IMR-90 (cell line): ENCODE measurements at regions not wholly inside any gene's neighbourhood (a gene's known extent, or its start where the extent isn't known, plus 50 kb on each side); places are given as distances from the start of the nearest gene placed in this dataset.

Source experiments
- ATAC-seq: fragments of 200-7000 bp; cut with Tn5 transposase; 2 replicates; pipeline ENCODE4 v1.9.1; 2020; ENCODE audit warnings: low read depth, mild to moderate bottlenecking, moderate library complexity
- BruUV-seq: library from RNA; stranded (reverse); fragments of 400-500 nt; replicated peaks from 2 replicates; lab custom pipeline; 2021; lab: Mats Ljungman, UMichigan
- CTCF ChIA-PET: fragments of 300-600 bp; formaldehyde crosslinking; extraction: SDS; loops from one replicate; lab custom pipeline; 2021; ENCODE audit warnings: antibody characterized with exemption; lab: Yijun Ruan, JAX
- POLR2A ChIA-PET: fragments of 300-600 bp; sonication (Branson Sonifier 250); formaldehyde crosslinking; loops from one replicate; lab custom pipeline; 2022; ENCODE audit warnings: antibody characterized with exemption; ENCODE audit not compliant: unreplicated experiment; lab: Charles Lee
- DNase-seq: peaks from one replicate; pipeline ENCODE4 v3.0.0; 2013
- H2AFZ ChIP-seq: replicated peaks from 2 replicates; pipeline ENCODE3; 2013; ENCODE audit warnings: low read length, mild to moderate bottlenecking; ENCODE audit not compliant: poor library complexity
- H2AK5ac ChIP-seq: 2 replicates; pipeline ENCODE4 v1.6.1; 2013; ENCODE audit warnings: low read depth, low read length, inconsistent platforms
- H2AK9ac ChIP-seq: replicated peaks from 2 replicates; pipeline ENCODE3; 2013; ENCODE audit warnings: mild to moderate bottlenecking, low read depth, low read length, moderate library complexity; ENCODE audit not compliant: poor library complexity
- H2BK120ac ChIP-seq: 2 replicates; pipeline ENCODE4 v1.6.1; 2013; ENCODE audit warnings: low read depth, low read length, inconsistent platforms
- H2BK15ac ChIP-seq: 3 replicates; pipeline ENCODE4 v1.6.1; 2013; ENCODE audit warnings: low read depth, low read length, inconsistent platforms
- H2BK20ac ChIP-seq: 2 replicates; pipeline ENCODE4 v1.6.1; 2013; ENCODE audit warnings: low read depth, mild to moderate bottlenecking, inconsistent platforms, low read length, moderate library complexity
- H2BK5ac ChIP-seq: 2 replicates; pipeline ENCODE4 v1.6.1; 2013; ENCODE audit warnings: mild to moderate bottlenecking, low read depth, low read length, inconsistent platforms; ENCODE audit not compliant: poor library complexity, severe bottlenecking
- H3K14ac ChIP-seq: replicated peaks from 2 replicates; pipeline ENCODE4 v1.6.1; 2013; ENCODE audit warnings: low read depth, low read length, inconsistent platforms
- H3K18ac ChIP-seq: 2 replicates; pipeline ENCODE4 v1.6.1; 2013; ENCODE audit warnings: low read depth, low read length, control low read depth
- H3K23ac ChIP-seq: 2 replicates; pipeline ENCODE4 v1.6.1; 2013; ENCODE audit warnings: low read depth, low read length, inconsistent platforms
- H3K27ac ChIP-seq: 2 replicates; pipeline ENCODE4 v1.5.1; 2013; ENCODE audit warnings: mild to moderate bottlenecking, control low read depth, low read length; ENCODE audit not compliant: insufficient read depth
- H3K27me3 ChIP-seq: 2 replicates; pipeline ENCODE4 v1.6.1; 2013; ENCODE audit warnings: low read length; ENCODE audit not compliant: control insufficient read depth, insufficient read depth
- H3K36me3 ChIP-seq: 2 replicates; pipeline ENCODE4 v1.6.1; 2013; ENCODE audit warnings: low read length, mixed read lengths; ENCODE audit not compliant: control insufficient read depth, insufficient read depth
- H3K4ac ChIP-seq: 2 replicates; pipeline ENCODE4 v1.6.1; 2013; ENCODE audit warnings: low read depth, low read length, inconsistent platforms
- H3K4me1 ChIP-seq: 2 replicates; pipeline ENCODE4 v1.6.1; 2013; ENCODE audit warnings: low read length, mixed read lengths; ENCODE audit not compliant: control insufficient read depth, insufficient read depth
- H3K4me2 ChIP-seq: 2 replicates; pipeline ENCODE4 v1.6.1; 2013; ENCODE audit warnings: low read depth, mild to moderate bottlenecking, control low read depth, low read length, moderate library complexity
- H3K4me3 ChIP-seq: 2 replicates; pipeline ENCODE4 v1.5.1; 2013; ENCODE audit warnings: low read depth, mild to moderate bottlenecking, control low read depth, low read length, moderate library complexity; ENCODE audit not compliant: insufficient read depth
- H3K56ac ChIP-seq: 2 replicates; pipeline ENCODE4 v1.6.1; 2013; ENCODE audit warnings: low read length, inconsistent platforms; ENCODE audit not compliant: insufficient read depth; ENCODE audit errors: extremely low read depth
- H3K79me1 ChIP-seq, 2 experiments: 2 replicates each; pipeline ENCODE4 v1.6.1; 2013; ENCODE audit warnings: low read length in 2 of 2, inconsistent platforms in 1 of 2, low read depth in 1 of 2
- H3K9ac ChIP-seq: 2 replicates; pipeline ENCODE4 v1.6.1; 2013; ENCODE audit warnings: low read depth, low read length, control low read depth
- H3K9me1 ChIP-seq: 2 replicates; pipeline ENCODE4 v1.6.1; 2013; ENCODE audit warnings: low read length, inconsistent platforms; ENCODE audit not compliant: insufficient read depth
- H3K9me3 ChIP-seq: 2 replicates; pipeline ENCODE4 v1.6.1; 2013; ENCODE audit warnings: low read length; ENCODE audit not compliant: control insufficient read depth, insufficient read depth
- H4K20me1 ChIP-seq: 2 replicates; pipeline ENCODE4 v1.6.1; 2013; ENCODE audit warnings: low read length, inconsistent platforms; ENCODE audit not compliant: insufficient read depth
- H4K5ac ChIP-seq: 2 replicates; pipeline ENCODE4 v1.6.1; 2013; ENCODE audit warnings: mild to moderate bottlenecking, low read depth, low read length, control low read depth
- H4K8ac ChIP-seq, 2 experiments: 2 replicates each; pipeline ENCODE4 v1.6.1; 2013; ENCODE audit warnings: low read depth in 2 of 2, low read length in 2 of 2, control low read depth in 1 of 2, inconsistent platforms in 1 of 2
- H4K91ac ChIP-seq: 2 replicates; pipeline ENCODE4 v1.6.1; 2013; ENCODE audit warnings: low read depth, low read length, inconsistent platforms; ENCODE audit not compliant: insufficient read depth
- BHLHE40 ChIP-seq: fragments of 150-350 bp; IDR thresholded peaks from 2 replicates; pipeline ENCODE4 v1.6.1; 2016; ENCODE audit warnings: mild to moderate bottlenecking, low read depth, low read length
- CEBPB ChIP-seq: IDR thresholded peaks from 2 replicates; pipeline ENCODE4 v1.6.1; 2012; ENCODE audit warnings: low read depth, low read length, improper control_type of control experiment
- CHD1 ChIP-seq: IDR thresholded peaks from 2 replicates; pipeline ENCODE4 v1.6.1; 2012; ENCODE audit warnings: low read depth, low read length, improper control_type of control experiment
- ELK1 ChIP-seq: fragments of 150-350 bp; IDR thresholded peaks from 2 replicates; pipeline ENCODE4 v1.6.1; 2016; ENCODE audit warnings: low read depth, mild to moderate bottlenecking, low read length, moderate library complexity, borderline replicate concordance
- MAFK ChIP-seq: IDR thresholded peaks from 2 replicates; pipeline ENCODE4 v1.6.1; 2012; ENCODE audit warnings: low read depth, low read length, improper control_type of control experiment
- MAZ ChIP-seq: IDR thresholded peaks from 2 replicates; pipeline ENCODE4 v1.6.1; 2012; ENCODE audit warnings: low read depth, mild to moderate bottlenecking, low read length, improper control_type of control experiment, moderate library complexity, borderline replicate concordance
- NFE2L2 ChIP-seq: fragments of 150-350 bp; IDR thresholded peaks from 2 replicates; pipeline ENCODE4 v1.6.1; 2016; ENCODE audit warnings: low read depth, mild to moderate bottlenecking, low read length
- RAD21 ChIP-seq: IDR thresholded peaks from 2 replicates; pipeline ENCODE4 v1.6.1; 2012; ENCODE audit warnings: low read length, improper control_type of control experiment
- RCOR1 ChIP-seq: IDR thresholded peaks from 2 replicates; pipeline ENCODE4 v1.6.1; 2012; ENCODE audit warnings: mild to moderate bottlenecking, low read length, improper control_type of control experiment; ENCODE audit not compliant: insufficient replicate concordance
- RFX5 ChIP-seq: IDR thresholded peaks from 2 replicates; pipeline ENCODE4 v1.8.0; 2012; ENCODE audit warnings: low read depth, mild to moderate bottlenecking, low read length, moderate library complexity
- USF2 ChIP-seq: fragments of 150-350 bp; IDR thresholded peaks from 2 replicates; pipeline ENCODE4 v1.6.1; 2017; ENCODE audit warnings: mild to moderate bottlenecking, antibody characterized with exemption, low read length, low read depth
- WGBS, 2 experiments: methylation state at CpG; one replicate each; pipeline versions ENCODE4 v1.1.5 to v1.1.7; 2013; ENCODE audit warnings: missing lambda C conversion rate in 2 of 2; ENCODE audit not compliant: insufficient read length in 1 of 2; ENCODE audit errors: extremely low coverage in 2 of 2; 5-methylcytosine and 5-hydroxymethylcytosine counted together
- dilution Hi-C: fragments of 300-500 bp; cut with HindIII; formaldehyde crosslinking; loops from one replicate; pipeline ENCODE4 v1.14.3; 2018; ENCODE audit warnings: low sequenced_read_pairs; ENCODE audit not compliant: unreplicated experiment
- in situ Hi-C: fragments of 300-500 bp; cut with MboI; formaldehyde crosslinking; loops from 3 replicates; pipeline ENCODE4 v1.14.3; 2019; ENCODE audit warnings: low sequenced_read_pairs, inconsistent platforms, mixed read lengths
- intact Hi-C: fragments of 100-400 bp; cut with micrococcal nuclease; formaldehyde crosslinking; loops from 2 replicates; pipeline ENCODE4 v1.10.0; 2022

DNA sequence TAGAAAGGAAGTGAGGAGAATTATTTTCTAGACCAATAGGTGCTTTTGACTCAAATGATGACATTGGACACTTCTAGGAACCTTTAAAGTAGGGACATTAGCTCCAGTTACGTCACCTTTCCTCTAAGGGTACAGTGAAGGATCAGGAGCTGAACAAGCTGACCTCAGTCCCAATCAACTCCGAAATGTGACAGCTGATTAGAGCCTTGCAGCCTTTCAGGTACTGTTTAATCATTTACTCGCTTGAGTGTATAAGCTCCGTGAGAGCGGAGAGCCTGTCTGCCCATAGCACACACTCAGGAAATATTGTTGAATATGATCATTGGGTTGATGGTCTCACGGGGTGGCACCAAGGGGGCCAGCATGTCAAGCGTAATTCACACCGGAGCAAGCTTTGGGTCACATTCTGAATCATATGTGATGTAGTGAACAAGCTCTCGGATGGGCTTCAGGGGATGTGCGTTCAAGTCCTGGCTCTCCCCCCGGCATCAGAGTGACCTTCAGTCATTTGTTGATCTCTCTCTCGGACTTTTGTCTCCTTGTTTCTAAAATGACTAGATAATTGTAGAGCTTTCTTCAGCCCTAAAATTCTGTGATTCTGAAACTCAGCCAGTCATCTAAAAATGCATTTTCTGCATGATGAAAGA, 141.9 kb downstream of the ZIC5 start:
- no peak overlapping the region for H3K23ac ChIP-seq
- no peak overlapping the region for H4K5ac ChIP-seq
- H3K4me1 ChIP-seq: no peaks in the 10 kb centered on the region
- dilution Hi-C loops: no loop called here
- no peak overlapping the region for H2AK9ac ChIP-seq
- no peak overlapping the region for H3K4ac ChIP-seq
- H3K79me1 ChIP-seq: no peaks in the 10 kb centered on the region
- H3K9me3 ChIP-seq: no peaks in the 10 kb centered on the region
- no peaks in the 10 kb centered on the region for H4K20me1 ChIP-seq
- H3K56ac ChIP-seq: no peak overlapping the region
- DNase-seq (no peak), ATAC-seq (no peak)
- ChIA-PET POLR2A (no interaction called here), CTCF (no interaction called here)
- no peak overlapping the region for H3K9ac ChIP-seq
- intact Hi-C loops: no loop called here
- TF ChIP-seq RAD21 (no peak), MAFK (no peak), BHLHE40 (no peak), USF2 (no peak), NFE2L2 (no peak), RCOR1 (no peak), CEBPB (no peak), CHD1 (no peak), ELK1 (no peak), MAZ (no peak), RFX5 (no peak)
- H3K27ac ChIP-seq: no peak overlapping the region
- BruUV-seq: no TSS peak
- WGBS, 2 experiments: 72% methylated on average over 5 of the region's 12 CpGs; no CpG with 5 or more reads in 1 of the 2 experiments
- no peak overlapping the region for H3K4me2 ChIP-seq
- no peak overlapping the region for H3K4me3 ChIP-seq
- no peak overlapping the region for H2BK5ac ChIP-seq
- no peak overlapping the region for H2AFZ ChIP-seq
- in situ Hi-C loops: no loop called here
- H3K14ac ChIP-seq: no peak overlapping the region
- H2BK20ac ChIP-seq: no peak overlapping the region
- no peak overlapping the region for H4K91ac ChIP-seq
- no peak overlapping the region for H2BK120ac ChIP-seq
- H2BK15ac ChIP-seq: no peak overlapping the region
- H2AK5ac ChIP-seq: no peak overlapping the region
- H3K9me1 ChIP-seq: no peaks in the 10 kb centered on the region
- no peak overlapping the region for H3K18ac ChIP-seq
- H4K8ac ChIP-seq: no peak overlapping the region
- H3K36me3 ChIP-seq: no peaks in the 10 kb centered on the region
- H3K27me3 ChIP-seq: no peaks in the 10 kb centered on the region; the same call in 1 of the 2 replicates
